Esophagus muscularis mucosa (tissue), 4 donors: ENCODE measurements at regions not wholly inside any gene's neighbourhood (a gene's known extent, or its start where the extent isn't known, plus 50 kb on each side); places are given as distances from the start of the nearest gene placed in this dataset.

Experiments used
- DNase-seq: peaks from one replicate; pipeline ENCODE4 v3.0.0-alpha.2; 2017; ENCODE audit errors: extremely low spot score
- H3K27ac ChIP-seq, 4 donors: fragments of 200-600 bp; sonication (generic); replicated peaks in 1 of 4; 1 replicate in 3 of 4; 2 replicates in 1 of 4; pipeline ENCODE4 v1.5.1; 2016 to 2019; ENCODE audit warnings: mild to moderate bottlenecking in 1 of 4
- H3K27me3 ChIP-seq, 4 donors: fragments of 200-600 bp; sonication (generic); one replicate each; pipeline versions ENCODE4 v1.5.1 to v1.6.0; 2016 to 2019
- H3K36me3 ChIP-seq, 4 donors: fragments of 200-600 bp; sonication (generic); one replicate each; pipeline ENCODE4 v1.5.1; 2016 to 2019
- H3K4me1 ChIP-seq, 4 donors: fragments of 200-600 bp; sonication (generic); one replicate each; pipeline ENCODE4 v1.5.1; 2016 to 2019
- H3K4me3 ChIP-seq, 4 donors: fragments of 200-600 bp; sonication (generic); 1 replicate in 2 of 4; 2 replicates in 2 of 4; pipeline ENCODE4 v1.5.1; 2016 to 2019; ENCODE audit warnings: mild to moderate bottlenecking in 4 of 4, moderate library complexity in 1 of 4
- H3K9me3 ChIP-seq, 4 donors: fragments of 200-600 bp; sonication (generic); 1 replicate in 3 of 4; 2 replicates in 1 of 4; pipeline ENCODE4 v1.5.1; 2016 to 2019
- CTCF ChIP-seq, 3 experiments: fragments of 200-600 bp in 2 of 3; fragments of 450-650 bp in 1 of 3; sonication (generic) in 2 of 3; IDR thresholded peaks; one replicate each; pipeline ENCODE4 v1.5.1; 2017 to 2019; ENCODE audit warnings: antibody characterized with exemption in 3 of 3, mild to moderate bottlenecking in 2 of 3, moderate library complexity in 1 of 3
- EP300 ChIP-seq: sonication (generic); formaldehyde crosslinking; IDR thresholded peaks from one replicate; pipeline ENCODE4 v1.6.1; 2017; ENCODE audit warnings: antibody characterized with exemption
- POLR2A ChIP-seq: fragments of 450-650 bp; IDR thresholded peaks from one replicate; pipeline ENCODE4 v1.6.1; 2017; ENCODE audit warnings: antibody characterized with exemption, moderate library complexity, mild to moderate bottlenecking, low read depth
- POLR2AphosphoS5 ChIP-seq, 2 donors: sonication (generic); formaldehyde crosslinking; IDR thresholded peaks; one replicate each; pipeline ENCODE4 v1.6.1; 2017; ENCODE audit warnings: antibody characterized with exemption in 2 of 2
- WGBS: methylation state at CpG from one replicate; pipeline ENCODE4 v1.1.5; 2018; 5-methylcytosine and 5-hydroxymethylcytosine counted together
- intact Hi-C: fragments of 100-400 bp; cut with DNase I; formaldehyde crosslinking; loops from one replicate; pipeline ENCODE4 v1.15.1; 2023

GRCh38 chr2:515441-516127 lies 161.6 kb downstream of the TMEM18 start:
- no peak for TF ChIP-seq CTCF (IDR thresholded peaks at IDR 0.05)
- TF ChIP-seq POLR2A, result no peak
- no peak for TF ChIP-seq POLR2AphosphoS5 (IDR thresholded peaks at IDR 0.05)
- no peak for TF ChIP-seq EP300
- Histone ChIP-seq H3K27me3 (peaks cover 0 to 4% (median 0%) of the 10 kb centered on the region in 4 donors), H3K9me3 (no peaks in the 10 kb centered on the region), H3K27ac (no peak overlapping the region), H3K4me1 (no peaks in the 10 kb centered on the region), H3K4me3 (no peak overlapping the region), H3K36me3 (no peaks in the 10 kb centered on the region)
- intact Hi-C loops, result no loop called here
- peak; percentile 68 for DNase-seq
- 96% methylated on average over 3 of the region's 3 CpGs for WGBS

- Histone ChIP-seq H3K4me1 (no peaks in the 10 kb centered on the region), H3K9me3 (no peaks in the 10 kb centered on the region), H3K27me3 (peaks cover 0 to 4% (median 0%) of the 10 kb centered on the region in 4 donors), H3K4me3 (no peak overlapping the region), H3K27ac (no peak overlapping the region), H3K36me3 (no peaks in the 10 kb centered on the region)
- intact Hi-C loops, result no loop called here
- DNase-seq, result peak; percentile 77
- 72% methylated on average over 2 of the region's 2 CpGs for WGBS
- TF ChIP-seq POLR2A, result no peak
- no peak for TF ChIP-seq EP300
- no peak for TF ChIP-seq CTCF (IDR thresholded peaks at IDR 0.05)
- TF ChIP-seq POLR2AphosphoS5 (IDR thresholded peaks at IDR 0.05), result no peak
Observed at GRCh38 chr2:513981-514706, 163.1 kb downstream of the TMEM18 start.

- Histone ChIP-seq H3K4me1 (no peaks in the 10 kb centered on the region), H3K4me3 (no peak overlapping the region), H3K36me3 (no peaks in the 10 kb centered on the region), H3K27me3 (peaks cover 0 to 4% (median 0%) of the 10 kb centered on the region in 4 donors), H3K27ac (no peak overlapping the region), H3K9me3 (no peaks in the 10 kb centered on the region)
- intact Hi-C loops, result no loop called here
- WGBS, result 80% methylated on average over 1 of the region's 1 CpG
- DNase-seq, result peak; percentile 66
- TF ChIP-seq POLR2A (no peak), POLR2AphosphoS5 (IDR thresholded peaks at IDR 0.05) (no peak)
Observed at GRCh38 chr2:510839-511238, 166.4 kb downstream of the TMEM18 start.

DNA sequence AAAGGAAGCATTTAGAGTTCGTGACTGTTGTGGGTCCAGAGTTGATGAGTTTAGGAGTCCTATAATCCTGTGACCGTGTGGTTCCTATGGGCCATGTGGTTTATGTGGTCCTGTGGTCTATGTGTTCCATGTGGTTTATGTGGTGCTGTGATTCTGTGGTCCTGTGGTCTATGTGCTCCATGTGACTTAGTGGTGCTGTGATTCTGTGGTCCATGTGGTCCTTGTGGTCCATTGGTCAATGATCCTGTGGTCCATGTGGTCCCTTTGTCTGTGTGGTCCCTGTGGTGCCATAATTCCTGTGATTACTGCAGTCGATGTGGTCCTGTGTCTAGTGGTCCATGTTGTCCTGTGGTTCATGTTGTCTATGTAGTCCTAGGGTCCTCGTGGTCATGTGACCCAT lies 167.3 kb downstream of the TMEM18 start:
- H3K4me1 ChIP-seq, result no peaks in the 10 kb centered on the region
- TF ChIP-seq POLR2AphosphoS5 (IDR thresholded peaks at IDR 0.05), result no peak
- no peak for TF ChIP-seq CTCF (IDR thresholded peaks at IDR 0.05)
- no peak for TF ChIP-seq POLR2A
- TF ChIP-seq EP300, result no peak
- no peak overlapping the region for H3K27ac ChIP-seq
- peaks cover 0 to 4% (median 0%) of the 10 kb centered on the region in 4 donors for H3K27me3 ChIP-seq
- no peak for DNase-seq
- H3K4me3 ChIP-seq, result no peak overlapping the region
- H3K9me3 ChIP-seq, result no peaks in the 10 kb centered on the region
- intact Hi-C loops, result no loop called here
- WGBS, result 79% methylated on average over 4 of the region's 4 CpGs
- no peaks in the 10 kb centered on the region for H3K36me3 ChIP-seq

GRCh38 chr2:508121-508520 lies 169.1 kb downstream of the TMEM18 start:
- H3K36me3 ChIP-seq, result no peaks in the 10 kb centered on the region
- H3K27me3 ChIP-seq, result peaks cover 0 to 9% (median 0%) of the 10 kb centered on the region in 4 donors
- H3K4me3 ChIP-seq, result no peak overlapping the region
- no peaks in the 10 kb centered on the region for H3K9me3 ChIP-seq
- no peak overlapping the region for H3K27ac ChIP-seq
- DNase-seq, result no peak
- WGBS, result 60% methylated on average over 2 of the region's 4 CpGs
- intact Hi-C loops, result no loop called here
- TF ChIP-seq EP300 (no peak), CTCF (IDR thresholded peaks at IDR 0.05) (no peak), POLR2AphosphoS5 (IDR thresholded peaks at IDR 0.05) (no peak), POLR2A (no peak)
- H3K4me1 ChIP-seq, result no peaks in the 10 kb centered on the region
